OCI-LY3 (cell line): ENCODE measurements at regions not wholly inside any gene's neighbourhood (a gene's known extent, or its start where the extent isn't known, plus 50 kb on each side); places are given as distances from the start of the nearest gene placed in this dataset.

Source experiments
- H2AFZ ChIP-seq: fragments of 200-600, 300-600 bp; shearing (Covaris generic); 2 replicates; pipeline ENCODE4 v1.6.0; 2014; ENCODE audit warnings: antibody characterized with exemption, low read depth, low read length
- H3K27ac ChIP-seq: fragments of 200-600, 300-600 bp; sonication (generic); 2 replicates; pipeline ENCODE4 v1.5.1; 2014; ENCODE audit warnings: mild to moderate bottlenecking, low read length, moderate library complexity, mixed read lengths
- H3K27me3 ChIP-seq: fragments of 200-600, 300-600 bp; sonication (generic); 2 replicates; pipeline ENCODE4 v1.6.1; 2014; ENCODE audit warnings: low read depth, low read length, mixed read lengths
- H3K36me3 ChIP-seq: fragments of 200-600, 300-600 bp; sonication (generic); replicated peaks from 2 replicates; pipeline ENCODE3; 2014; ENCODE audit warnings: low read depth, low read length, mixed read lengths
- H3K4me1 ChIP-seq: fragments of 300-600, 200-600 bp; sonication (generic); 2 replicates; pipeline ENCODE4 v1.6.1; 2014; ENCODE audit warnings: low read length, mixed read lengths
- H3K4me2 ChIP-seq: fragments of 200-600, 300-600 bp; sonication (generic); 2 replicates; pipeline ENCODE4 v1.6.1; 2014; ENCODE audit warnings: low read length, mixed read lengths
- H3K4me3 ChIP-seq: fragments of 300-600, 200-600 bp; sonication (generic); 2 replicates; pipeline ENCODE4 v1.5.1; 2014; ENCODE audit warnings: antibody characterized with exemption, mild to moderate bottlenecking, low read length, moderate library complexity
- H3K79me2 ChIP-seq: fragments of 300-600, 200-600 bp; shearing (Covaris generic); 2 replicates; pipeline ENCODE4 v1.6.1; 2014; ENCODE audit warnings: mild to moderate bottlenecking, low read length, mixed read lengths
- H3K9ac ChIP-seq: fragments of 300-600, 200-600 bp; shearing (Covaris generic); 2 replicates; pipeline ENCODE4 v1.6.0; 2014; ENCODE audit warnings: mild to moderate bottlenecking, low read length, moderate library complexity
- H3K9me3 ChIP-seq: fragments of 200-600, 300-600 bp; shearing (Covaris generic); 2 replicates; pipeline ENCODE4 v1.6.1; 2014; ENCODE audit warnings: low read length, mixed read lengths; ENCODE audit not compliant: insufficient read depth
- H4K20me1 ChIP-seq: fragments of 200-600, 300-600 bp; sonication (generic); 2 replicates; pipeline ENCODE4 v1.6.1; 2016; ENCODE audit warnings: low read length, mixed read lengths; ENCODE audit not compliant: insufficient read depth
- EZH2phosphoT487 ChIP-seq: fragments of 200-600 bp; shearing (Covaris generic); IDR thresholded peaks from 2 replicates; pipeline ENCODE4 v1.6.1; 2018; ENCODE audit warnings: antibody characterized with exemption, mixed run types, low read depth
- TF ChIP-seq, protein P1 (sequence below): fragments of 200-600, 300-600 bp; sonication (generic); IDR thresholded peaks from 2 replicates; pipeline ENCODE4 v1.5.1; 2014; ENCODE audit warnings: antibody characterized with exemption, low read length, low read depth

DNA sequence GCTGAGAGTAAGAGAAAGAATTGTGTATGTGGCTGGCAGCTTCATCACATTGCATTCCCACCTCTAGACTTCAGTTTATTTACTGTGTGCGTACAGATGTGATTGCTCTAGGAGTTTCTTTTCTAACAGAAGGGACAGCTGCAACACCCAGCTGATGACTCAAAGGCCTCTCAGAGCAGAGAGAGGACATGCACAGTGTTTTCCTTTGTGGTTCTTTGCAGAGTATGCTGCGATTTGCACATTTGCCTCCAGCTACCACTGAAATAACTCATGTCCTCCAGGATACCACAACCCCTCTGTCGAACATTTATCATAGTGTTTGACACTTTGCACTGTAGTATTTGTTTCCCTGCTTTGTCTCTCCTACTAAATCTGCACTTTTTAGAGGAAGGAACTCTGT is 294.1 kb downstream of the STIM2 start:
- H3K36me3 ChIP-seq = no peaks in the 10 kb centered on the region
- no peaks in the 10 kb centered on the region for H3K27me3 ChIP-seq
- no peaks in the 10 kb centered on the region for H3K9me3 ChIP-seq
- H3K4me3 ChIP-seq = no peak overlapping the region
- H2AFZ ChIP-seq = no peak overlapping the region
- TF ChIP-seq, protein P1, sequence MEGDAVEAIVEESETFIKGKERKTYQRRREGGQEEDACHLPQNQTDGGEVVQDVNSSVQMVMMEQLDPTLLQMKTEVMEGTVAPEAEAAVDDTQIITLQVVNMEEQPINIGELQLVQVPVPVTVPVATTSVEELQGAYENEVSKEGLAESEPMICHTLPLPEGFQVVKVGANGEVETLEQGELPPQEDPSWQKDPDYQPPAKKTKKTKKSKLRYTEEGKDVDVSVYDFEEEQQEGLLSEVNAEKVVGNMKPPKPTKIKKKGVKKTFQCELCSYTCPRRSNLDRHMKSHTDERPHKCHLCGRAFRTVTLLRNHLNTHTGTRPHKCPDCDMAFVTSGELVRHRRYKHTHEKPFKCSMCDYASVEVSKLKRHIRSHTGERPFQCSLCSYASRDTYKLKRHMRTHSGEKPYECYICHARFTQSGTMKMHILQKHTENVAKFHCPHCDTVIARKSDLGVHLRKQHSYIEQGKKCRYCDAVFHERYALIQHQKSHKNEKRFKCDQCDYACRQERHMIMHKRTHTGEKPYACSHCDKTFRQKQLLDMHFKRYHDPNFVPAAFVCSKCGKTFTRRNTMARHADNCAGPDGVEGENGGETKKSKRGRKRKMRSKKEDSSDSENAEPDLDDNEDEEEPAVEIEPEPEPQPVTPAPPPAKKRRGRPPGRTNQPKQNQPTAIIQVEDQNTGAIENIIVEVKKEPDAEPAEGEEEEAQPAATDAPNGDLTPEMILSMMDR = no peak
- no peak for TF ChIP-seq EZH2phosphoT487
- H4K20me1 ChIP-seq = no peaks in the 10 kb centered on the region
- H3K4me1 ChIP-seq = peaks cover 3% of the 10 kb centered on the region; the same call in 1 of the 2 replicates
- H3K27ac ChIP-seq = no peak overlapping the region
- no peak overlapping the region for H3K9ac ChIP-seq
- no peaks in the 10 kb centered on the region for H3K79me2 ChIP-seq
- no peak overlapping the region for H3K4me2 ChIP-seq

DNA sequence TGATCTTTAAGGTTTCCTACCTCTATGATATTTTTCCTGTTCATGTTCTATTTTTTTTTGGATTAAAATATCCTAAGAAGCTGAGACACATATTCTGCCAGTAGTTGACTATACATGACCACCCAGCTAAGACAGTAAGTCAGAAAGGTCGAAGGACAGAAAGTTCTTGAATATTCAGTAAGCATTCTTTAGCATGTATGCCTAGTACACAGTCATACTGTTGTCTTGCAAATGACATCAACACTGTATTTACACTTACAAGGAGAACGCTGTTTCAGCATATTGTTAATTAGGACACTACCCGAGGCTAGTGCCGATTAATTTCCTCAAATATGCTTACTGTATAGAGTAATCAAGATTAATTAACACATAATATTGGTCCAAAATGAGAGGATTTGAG is 300.6 kb downstream of the STIM2 start:
- H3K4me3 ChIP-seq = no peak overlapping the region

DNA sequence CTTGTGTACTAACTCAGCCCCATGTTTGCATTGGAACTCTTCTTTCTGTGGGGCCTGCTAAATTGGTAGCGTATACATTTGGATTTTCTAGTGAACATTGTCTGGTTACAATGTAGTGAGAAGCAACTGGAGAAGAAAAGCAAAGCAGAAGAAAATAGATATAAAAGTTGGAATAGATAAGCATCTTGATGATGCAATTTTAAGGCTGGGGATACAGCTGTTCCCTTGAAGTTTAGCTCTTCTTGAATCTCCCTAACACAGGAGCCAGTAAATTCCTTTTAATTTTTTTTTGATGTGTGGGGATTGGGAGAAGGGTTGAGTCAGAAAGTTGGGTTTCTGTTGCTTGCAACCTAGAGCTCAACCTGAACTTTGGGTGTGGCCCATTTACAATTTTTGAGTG is 308.1 kb downstream of the STIM2 start:
- H3K27ac ChIP-seq = no peak overlapping the region
- H3K4me1 ChIP-seq = no peaks in the 10 kb centered on the region
- no peak overlapping the region for H3K9ac ChIP-seq
- TF ChIP-seq, protein P1 = no peak
- TF ChIP-seq EZH2phosphoT487 = no peak
- H3K9me3 ChIP-seq = no peaks in the 10 kb centered on the region
- no peaks in the 10 kb centered on the region for H4K20me1 ChIP-seq
- no peak overlapping the region for H2AFZ ChIP-seq
- no peaks in the 10 kb centered on the region for H3K79me2 ChIP-seq
- H3K36me3 ChIP-seq = no peaks in the 10 kb centered on the region
- no peaks in the 10 kb centered on the region for H3K27me3 ChIP-seq
- no peak overlapping the region for H3K4me3 ChIP-seq
- no peak overlapping the region for H3K4me2 ChIP-seq

More for the DNA sequence above, 300.6 kb downstream of the STIM2 start:
- peaks cover 3% of the 10 kb centered on the region; the same call in 1 of the 2 replicates for H3K4me1 ChIP-seq
- no peaks in the 10 kb centered on the region for H3K36me3 ChIP-seq
- no peaks in the 10 kb centered on the region for H3K27me3 ChIP-seq
- H3K4me2 ChIP-seq = no peak overlapping the region
- no peak overlapping the region for H3K27ac ChIP-seq
- no peaks in the 10 kb centered on the region for H3K79me2 ChIP-seq
- no peak for TF ChIP-seq EZH2phosphoT487
- TF ChIP-seq, protein P1 = no peak
- no peak overlapping the region for H3K9ac ChIP-seq
- H4K20me1 ChIP-seq = no peaks in the 10 kb centered on the region
- H3K9me3 ChIP-seq = no peaks in the 10 kb centered on the region
- no peak overlapping the region for H2AFZ ChIP-seq

DNA sequence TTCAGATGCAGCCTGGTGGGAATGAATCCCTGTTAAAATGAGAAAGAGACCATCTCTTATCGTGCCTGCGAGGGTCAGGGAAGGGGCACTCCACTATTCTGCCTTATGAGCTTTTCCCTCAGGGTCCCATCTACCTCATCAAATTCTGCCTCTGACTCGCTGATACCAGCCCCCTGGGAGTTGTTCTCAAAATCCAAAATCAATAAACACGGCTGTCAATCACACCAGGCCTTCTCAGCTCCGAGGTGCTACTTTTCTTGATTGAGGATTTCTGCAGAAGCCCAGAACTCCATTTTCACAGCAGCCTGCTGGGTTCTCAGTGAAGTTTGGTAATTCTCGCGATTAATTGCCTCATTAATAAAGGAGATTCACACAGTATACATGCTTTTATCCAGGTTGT is 312.6 kb downstream of the STIM2 start:
- H3K4me1 ChIP-seq = no peaks in the 10 kb centered on the region
- no peaks in the 10 kb centered on the region for H4K20me1 ChIP-seq
- H3K27me3 ChIP-seq = no peaks in the 10 kb centered on the region
- TF ChIP-seq, protein P1 = no peak
- TF ChIP-seq EZH2phosphoT487 = no peak
- H3K27ac ChIP-seq = no peak overlapping the region
- no peaks in the 10 kb centered on the region for H3K9me3 ChIP-seq
- H3K4me2 ChIP-seq = no peak overlapping the region
- H3K36me3 ChIP-seq = no peaks in the 10 kb centered on the region
- H2AFZ ChIP-seq = no peak overlapping the region
- H3K79me2 ChIP-seq = no peaks in the 10 kb centered on the region
- no peak overlapping the region for H3K4me3 ChIP-seq
- no peak overlapping the region for H3K9ac ChIP-seq
